HUES48 (cell line): ENCODE measurements at regions not wholly inside any gene's neighbourhood (a gene's known extent, or its start where the extent isn't known, plus 50 kb on each side); places are given as distances from the start of the nearest gene placed in this dataset.

Experiments used
- H3K27ac ChIP-seq: one replicate; pipeline ENCODE4 v1.7.0; 2013; ENCODE audit warnings: low read depth, low read length, inconsistent platforms
- H3K27me3 ChIP-seq: 2 replicates; pipeline ENCODE4 v1.6.1; 2013; ENCODE audit warnings: mild to moderate bottlenecking, low read length; ENCODE audit not compliant: control insufficient read depth, insufficient read depth
- H3K36me3 ChIP-seq: 2 replicates; pipeline ENCODE4 v1.6.1; 2013; ENCODE audit warnings: low read length; ENCODE audit not compliant: control insufficient read depth, insufficient read depth
- H3K4me1 ChIP-seq: 2 replicates; pipeline ENCODE4 v1.6.1; 2013; ENCODE audit warnings: mild to moderate bottlenecking, low read length; ENCODE audit not compliant: control insufficient read depth, insufficient read depth
- H3K4me3 ChIP-seq: 2 replicates; pipeline ENCODE4 v1.5.1; 2013; ENCODE audit warnings: mild to moderate bottlenecking, low read depth, low read length
- H3K9ac ChIP-seq: 2 replicates; pipeline ENCODE4 v1.6.1; 2013; ENCODE audit warnings: mild to moderate bottlenecking, low read depth, low read length, moderate library complexity
- H3K9me3 ChIP-seq: 2 replicates; pipeline ENCODE4 v1.6.1; 2013; ENCODE audit warnings: low read length; ENCODE audit not compliant: control insufficient read depth, insufficient read depth

GRCh38 chr10:29030900-29031299 is 258.0 kb upstream of the LYZL1 start:
- Histone ChIP-seq H3K36me3 (no peaks in the 10 kb centered on the region), H3K9ac (no peak overlapping the region), H3K9me3 (no peaks in the 10 kb centered on the region), H3K4me1 (no peaks in the 10 kb centered on the region), H3K4me3 (no peak overlapping the region), H3K27ac (no peak overlapping the region), H3K27me3 (no peaks in the 10 kb centered on the region)

- Histone ChIP-seq H3K36me3 (no peaks in the 10 kb centered on the region), H3K9ac (no peak overlapping the region), H3K27ac (no peak overlapping the region), H3K9me3 (no peaks in the 10 kb centered on the region), H3K4me3 (no peak overlapping the region), H3K4me1 (no peaks in the 10 kb centered on the region), H3K27me3 (no peaks in the 10 kb centered on the region)
Measured at GRCh38 chr10:29032169-29032568, 256.7 kb upstream of the LYZL1 start.

- Histone ChIP-seq H3K27me3 (no peaks in the 10 kb centered on the region), H3K9me3 (no peaks in the 10 kb centered on the region), H3K36me3 (no peaks in the 10 kb centered on the region), H3K4me1 (no peaks in the 10 kb centered on the region), H3K27ac (no peak overlapping the region), H3K4me3 (no peak overlapping the region), H3K9ac (no peak overlapping the region)
Measured at GRCh38 chr10:29033311-29033940, 255.4 kb upstream of the LYZL1 start.

GRCh38 chr10:29034592-29034991 is 254.3 kb upstream of the LYZL1 start:
- Histone ChIP-seq H3K27me3 (no peaks in the 10 kb centered on the region), H3K4me1 (no peaks in the 10 kb centered on the region), H3K9me3 (no peaks in the 10 kb centered on the region)

GRCh38 chr10:29035721-29036120 is 253.1 kb upstream of the LYZL1 start:
- H3K9me3 ChIP-seq, result no peaks in the 10 kb centered on the region

More at GRCh38 chr10:29034592-29034991, 254.3 kb upstream of the LYZL1 start:
- Histone ChIP-seq H3K9ac (no peak overlapping the region), H3K4me3 (no peak overlapping the region), H3K27ac (no peak overlapping the region), H3K36me3 (no peaks in the 10 kb centered on the region)

GRCh38 chr10:29037348-29038113 is 251.3 kb upstream of the LYZL1 start:
- Histone ChIP-seq H3K9me3 (no peaks in the 10 kb centered on the region), H3K4me1 (no peaks in the 10 kb centered on the region), H3K36me3 (no peaks in the 10 kb centered on the region), H3K9ac (no peak overlapping the region), H3K27ac (no peak overlapping the region), H3K4me3 (no peak overlapping the region), H3K27me3 (no peaks in the 10 kb centered on the region)

More at GRCh38 chr10:29035721-29036120, 253.1 kb upstream of the LYZL1 start:
- Histone ChIP-seq H3K27me3 (no peaks in the 10 kb centered on the region), H3K4me1 (no peaks in the 10 kb centered on the region), H3K4me3 (no peak overlapping the region), H3K27ac (no peak overlapping the region), H3K36me3 (no peaks in the 10 kb centered on the region), H3K9ac (no peak overlapping the region)

GRCh38 chr10:29039091-29039490 is 249.8 kb upstream of the LYZL1 start:
- Histone ChIP-seq H3K4me1 (no peaks in the 10 kb centered on the region), H3K9ac (no peak overlapping the region), H3K4me3 (no peak overlapping the region), H3K9me3 (0 out of 2 replicates have a peak, but pooled peaks cover 2% of the 10 kb centered on the region), H3K27ac (no peak overlapping the region), H3K27me3 (no peaks in the 10 kb centered on the region), H3K36me3 (no peaks in the 10 kb centered on the region)

GRCh38 chr10:29039677-29040189 is 249.1 kb upstream of the LYZL1 start:
- Histone ChIP-seq H3K4me1 (no peaks in the 10 kb centered on the region), H3K27ac (no peak overlapping the region), H3K27me3 (no peaks in the 10 kb centered on the region), H3K9me3 (0 out of 2 replicates have a peak, but pooled peaks cover 2% of the 10 kb centered on the region), H3K36me3 (no peaks in the 10 kb centered on the region), H3K9ac (no peak overlapping the region), H3K4me3 (no peak overlapping the region)

GRCh38 chr10:29041616-29042015 is 247.3 kb upstream of the LYZL1 start:
- H3K27ac ChIP-seq, result no peak overlapping the region
- H3K9ac ChIP-seq, result no peak overlapping the region
- H3K9me3 ChIP-seq, result 0 out of 2 replicates have a peak, but pooled peaks cover 2% of the 10 kb centered on the region
- H3K27me3 ChIP-seq, result no peaks in the 10 kb centered on the region
- peaks cover 6% of the 10 kb centered on the region for H3K4me1 ChIP-seq
- H3K4me3 ChIP-seq, result no peak overlapping the region
- H3K36me3 ChIP-seq, result no peaks in the 10 kb centered on the region

GRCh38 chr10:29048506-29048905 is 240.4 kb upstream of the LYZL1 start:
- H3K9me3 ChIP-seq, result no peaks in the 10 kb centered on the region
- no peak overlapping the region for H3K4me3 ChIP-seq
- no peak overlapping the region for H3K9ac ChIP-seq
- peaks cover 6% of the 10 kb centered on the region for H3K4me1 ChIP-seq
- no peaks in the 10 kb centered on the region for H3K27me3 ChIP-seq
- H3K27ac ChIP-seq, result no peak overlapping the region
- H3K36me3 ChIP-seq, result no peaks in the 10 kb centered on the region

GRCh38 chr10:29050081-29050480 is 238.8 kb upstream of the LYZL1 start:
- no peaks in the 10 kb centered on the region for H3K36me3 ChIP-seq
- H3K27me3 ChIP-seq, result no peaks in the 10 kb centered on the region

More at GRCh38 chr10:29050081-29050480, 238.8 kb upstream of the LYZL1 start:
- no peak overlapping the region for H3K9ac ChIP-seq
- no peak overlapping the region for H3K4me3 ChIP-seq
- H3K27ac ChIP-seq, result no peak overlapping the region
- H3K9me3 ChIP-seq, result no peaks in the 10 kb centered on the region
- peaks cover 9% of the 10 kb centered on the region for H3K4me1 ChIP-seq
